ENCODE measurements at regions not wholly inside any gene's neighbourhood (a gene's known extent, or its start where the extent isn't known, plus 50 kb on each side); places are given as distances from the start of the nearest gene placed in this dataset.

DNA sequence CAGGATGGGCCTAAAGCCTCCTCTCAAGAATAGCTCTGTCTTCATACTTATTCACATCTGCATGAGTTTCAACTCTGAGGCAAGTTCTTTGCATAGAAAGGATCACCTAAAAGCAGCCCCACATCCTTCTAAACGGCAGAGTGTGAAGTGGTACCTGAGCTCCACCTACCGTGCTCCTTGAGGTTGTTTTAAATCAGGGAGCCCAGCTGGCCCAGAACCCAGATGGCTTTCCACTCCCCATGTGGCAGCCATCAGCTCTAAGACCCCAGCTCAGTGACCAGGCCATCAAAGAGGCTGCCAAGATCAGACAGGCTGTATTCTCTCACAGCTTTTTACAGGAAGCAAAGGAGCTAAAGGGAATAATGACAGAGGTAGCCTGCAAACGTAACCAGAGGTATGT, 299.3 kb downstream of the RASEF start:
- TF ChIP-seq, protein P1, sequence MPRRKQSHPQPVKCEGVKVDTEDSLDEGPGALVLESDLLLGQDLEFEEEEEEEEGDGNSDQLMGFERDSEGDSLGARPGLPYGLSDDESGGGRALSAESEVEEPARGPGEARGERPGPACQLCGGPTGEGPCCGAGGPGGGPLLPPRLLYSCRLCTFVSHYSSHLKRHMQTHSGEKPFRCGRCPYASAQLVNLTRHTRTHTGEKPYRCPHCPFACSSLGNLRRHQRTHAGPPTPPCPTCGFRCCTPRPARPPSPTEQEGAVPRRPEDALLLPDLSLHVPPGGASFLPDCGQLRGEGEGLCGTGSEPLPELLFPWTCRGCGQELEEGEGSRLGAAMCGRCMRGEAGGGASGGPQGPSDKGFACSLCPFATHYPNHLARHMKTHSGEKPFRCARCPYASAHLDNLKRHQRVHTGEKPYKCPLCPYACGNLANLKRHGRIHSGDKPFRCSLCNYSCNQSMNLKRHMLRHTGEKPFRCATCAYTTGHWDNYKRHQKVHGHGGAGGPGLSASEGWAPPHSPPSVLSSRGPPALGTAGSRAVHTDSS (tag by site-specific recombination; IDR thresholded peaks at IDR 0.05): no peak
- TF ChIP-seq MEIS1 (CRISPR knock-in tag; IDR thresholded peaks at IDR 0.05; ENCODE audit: borderline replicate concordance) (no peak), ZXDB (tag by site-specific recombination; IDR thresholded peaks at IDR 0.05) (no peak), ZNF433 (tag by site-specific recombination; IDR thresholded peaks at IDR 0.05; ENCODE audit: low read depth) (no peak), GLIS2 (tag by site-specific recombination; IDR thresholded peaks at IDR 0.05) (no peak), ZNF654 (tag by site-specific recombination; IDR thresholded peaks at IDR 0.05; ENCODE audit: low read depth) (no peak), ZNF658 (tag by site-specific recombination; IDR thresholded peaks at IDR 0.05) (no peak), ZNF274 (IDR thresholded peaks at IDR 0.05; ENCODE audit: low read length) (no peak), ZNF274 (tag by site-specific recombination; IDR thresholded peaks at IDR 0.05; ENCODE audit: borderline replicate concordance) (no peak), ZSCAN30 (tag by site-specific recombination; IDR thresholded peaks at IDR 0.05) (no peak), ZNF146 (tag by site-specific recombination; IDR thresholded peaks at IDR 0.05) (no peak), ZNF473 (tag by site-specific recombination; IDR thresholded peaks at IDR 0.05) (no peak)
- TF ChIP-seq, protein P2, sequence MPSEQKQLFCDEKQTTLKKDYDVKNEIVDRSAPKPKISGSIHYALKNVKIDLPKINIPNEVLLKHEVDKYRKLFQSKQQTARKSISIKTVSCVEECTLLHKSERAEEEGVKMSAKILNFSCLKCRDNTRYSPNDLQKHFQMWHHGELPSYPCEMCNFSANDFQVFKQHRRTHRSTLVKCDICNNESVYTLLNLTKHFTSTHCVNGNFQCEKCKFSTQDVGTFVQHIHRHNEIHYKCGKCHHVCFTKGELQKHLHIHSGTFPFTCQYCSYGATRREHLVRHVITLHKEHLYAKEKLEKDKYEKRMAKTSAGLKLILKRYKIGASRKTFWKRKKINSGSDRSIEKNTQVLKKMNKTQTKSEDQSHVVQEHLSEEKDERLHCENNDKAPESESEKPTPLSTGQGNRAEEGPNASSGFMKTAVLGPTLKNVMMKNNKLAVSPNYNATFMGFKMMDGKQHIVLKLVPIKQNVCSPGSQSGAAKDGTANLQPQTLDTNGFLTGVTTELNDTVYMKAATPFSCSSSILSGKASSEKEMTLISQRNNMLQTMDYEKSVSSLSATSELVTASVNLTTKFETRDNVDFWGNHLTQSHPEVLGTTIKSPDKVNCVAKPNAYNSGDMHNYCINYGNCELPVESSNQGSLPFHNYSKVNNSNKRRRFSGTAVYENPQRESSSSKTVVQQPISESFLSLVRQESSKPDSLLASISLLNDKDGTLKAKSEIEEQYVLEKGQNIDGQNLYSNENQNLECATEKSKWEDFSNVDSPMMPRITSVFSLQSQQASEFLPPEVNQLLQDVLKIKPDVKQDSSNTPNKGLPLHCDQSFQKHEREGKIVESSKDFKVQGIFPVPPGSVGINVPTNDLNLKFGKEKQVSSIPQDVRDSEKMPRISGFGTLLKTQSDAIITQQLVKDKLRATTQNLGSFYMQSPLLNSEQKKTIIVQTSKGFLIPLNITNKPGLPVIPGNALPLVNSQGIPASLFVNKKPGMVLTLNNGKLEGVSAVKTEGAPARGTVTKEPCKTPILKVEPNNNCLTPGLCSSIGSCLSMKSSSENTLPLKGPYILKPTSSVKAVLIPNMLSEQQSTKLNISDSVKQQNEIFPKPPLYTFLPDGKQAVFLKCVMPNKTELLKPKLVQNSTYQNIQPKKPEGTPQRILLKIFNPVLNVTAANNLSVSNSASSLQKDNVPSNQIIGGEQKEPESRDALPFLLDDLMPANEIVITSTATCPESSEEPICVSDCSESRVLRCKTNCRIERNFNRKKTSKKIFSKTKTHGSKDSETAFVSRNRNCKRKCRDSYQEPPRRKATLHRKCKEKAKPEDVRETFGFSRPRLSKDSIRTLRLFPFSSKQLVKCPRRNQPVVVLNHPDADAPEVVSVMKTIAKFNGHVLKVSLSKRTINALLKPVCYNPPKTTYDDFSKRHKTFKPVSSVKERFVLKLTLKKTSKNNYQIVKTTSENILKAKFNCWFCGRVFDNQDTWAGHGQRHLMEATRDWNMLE (tag by site-specific recombination; conservative IDR thresholded peaks at IDR 0.05; ENCODE audit: low read depth): no peak
- TF ChIP-seq, protein P3, sequence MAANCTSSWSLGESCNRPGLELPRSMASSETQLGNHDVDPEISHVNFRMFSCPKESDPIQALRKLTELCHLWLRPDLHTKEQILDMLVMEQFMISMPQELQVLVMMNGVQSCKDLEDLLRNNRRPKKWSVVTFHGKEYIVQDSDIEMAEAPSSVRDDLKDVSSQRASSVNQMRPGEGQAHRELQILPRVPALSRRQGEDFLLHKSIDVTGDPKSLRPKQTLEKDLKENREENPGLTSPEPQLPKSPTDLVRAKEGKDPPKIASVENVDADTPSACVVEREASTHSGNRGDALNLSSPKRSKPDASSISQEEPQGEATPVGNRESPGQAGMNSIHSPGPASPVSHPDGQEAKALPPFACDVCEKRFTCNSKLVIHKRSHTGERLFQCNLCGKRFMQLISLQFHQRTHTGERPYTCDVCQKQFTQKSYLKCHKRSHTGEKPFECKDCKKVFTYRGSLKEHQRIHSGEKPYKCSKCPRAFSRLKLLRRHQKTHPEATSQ (tag by site-specific recombination; IDR thresholded peaks at IDR 0.05): no peak
- Histone ChIP-seq H3K36me3 (ENCODE audit: control insufficient read depth in 2 of 2, insufficient read depth in 1 of 2, low read length in 2 of 2) (no peaks in the 10 kb centered on the region), H3K27ac (ENCODE audit: extremely low read depth, low read depth, low read length) (no peak overlapping the region), H3K4me1 (ENCODE audit: control insufficient read depth, insufficient read depth, low read length) (no peaks in the 10 kb centered on the region), H3K9me3 (ENCODE audit: control insufficient read depth, insufficient read depth, low read depth, low read length) (no peaks in the 10 kb centered on the region), H3K4me3 (ENCODE audit: low read depth, low read length) (no peak overlapping the region)
- ChIA-PET CTCF (interaction anchor here (0.5 to 1.2 kb wide), 6 partner anchors 27 to 661 kb away, joined by 3 to 5 read pairs (median 3); no protein-coding TSS in a partner anchor), POLR2A (no interaction called here)

DNA sequence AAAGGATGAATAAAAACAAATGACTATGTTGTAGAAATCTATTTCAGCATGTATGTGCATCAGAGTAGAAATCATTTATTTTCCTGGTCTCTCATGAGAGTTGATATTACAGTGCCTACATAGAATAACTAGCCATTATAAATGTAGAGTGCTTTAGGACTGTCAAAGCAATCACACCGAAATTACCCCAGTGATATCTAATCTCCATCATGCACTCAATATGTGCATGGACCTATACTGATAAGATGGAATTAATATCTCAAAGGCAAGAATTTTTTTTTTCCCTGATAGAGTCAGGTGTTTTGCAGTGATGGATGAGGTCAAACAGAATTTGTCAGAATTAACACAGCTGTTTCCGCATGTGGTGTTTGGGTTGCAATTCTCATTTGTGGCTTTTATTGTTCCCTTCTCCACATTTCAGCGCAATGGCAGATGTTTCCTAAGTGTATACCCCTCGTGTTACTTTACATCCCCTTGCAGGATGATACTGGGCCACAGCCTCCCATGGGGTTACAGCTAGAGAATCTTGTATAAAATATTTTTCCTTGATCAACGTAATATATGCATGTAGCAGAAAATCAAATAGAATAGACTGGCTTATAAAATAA, 298.8 kb downstream of the RASEF start:
- TF ChIP-seq, protein P4, sequence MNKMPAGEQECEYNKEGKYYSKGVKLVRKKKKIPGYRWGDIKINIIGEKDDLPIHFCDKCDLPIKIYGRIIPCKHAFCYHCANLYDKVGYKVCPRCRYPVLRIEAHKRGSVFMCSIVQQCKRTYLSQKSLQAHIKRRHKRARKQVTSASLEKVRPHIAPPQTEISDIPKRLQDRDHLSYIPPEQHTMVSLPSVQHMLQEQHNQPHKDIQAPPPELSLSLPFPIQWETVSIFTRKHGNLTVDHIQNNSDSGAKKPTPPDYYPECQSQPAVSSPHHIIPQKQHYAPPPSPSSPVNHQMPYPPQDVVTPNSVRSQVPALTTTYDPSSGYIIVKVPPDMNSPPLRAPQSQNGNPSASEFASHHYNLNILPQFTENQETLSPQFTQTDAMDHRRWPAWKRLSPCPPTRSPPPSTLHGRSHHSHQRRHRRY (tag by site-specific recombination; IDR thresholded peaks at IDR 0.05): no peak
- TF ChIP-seq ZNF416 (tag by site-specific recombination; IDR thresholded peaks at IDR 0.05): no peak
- TF ChIP-seq ZNF354C (tag by site-specific recombination; IDR thresholded peaks at IDR 0.05; ENCODE audit: borderline replicate concordance, low read depth): no peak
- no peak for TF ChIP-seq ZNF350 (tag by site-specific recombination; IDR thresholded peaks at IDR 0.05)
- TF ChIP-seq ZFP41 (tag by site-specific recombination; IDR thresholded peaks at IDR 0.05; ENCODE audit: borderline replicate concordance): no peak
- H3K9me3 ChIP-seq (ENCODE audit: control insufficient read depth, insufficient read depth, low read depth, low read length): no peaks in the 10 kb centered on the region
- POLR2A ChIA-PET: no interaction called here
- CTCF ChIA-PET: interaction anchor here (0.5 to 1.2 kb wide), 4 partner anchors 28 to 661 kb away, joined by 3 to 5 read pairs (median 3); no protein-coding TSS in a partner anchor
- no peaks in the 10 kb centered on the region for H3K36me3 ChIP-seq (ENCODE audit: control insufficient read depth in 2 of 2, insufficient read depth in 1 of 2, low read length in 2 of 2)
- H3K27ac ChIP-seq (ENCODE audit: extremely low read depth, low read depth, low read length): no peak overlapping the region
- H3K4me3 ChIP-seq (ENCODE audit: low read depth, low read length): no peak overlapping the region
- no peaks in the 10 kb centered on the region for H3K4me1 ChIP-seq (ENCODE audit: control insufficient read depth, insufficient read depth, low read length)
